WERI-Rb-1 (cell line): ENCODE measurements at regions not wholly inside any gene's neighbourhood (a gene's known extent, or its start where the extent isn't known, plus 50 kb on each side); places are given as distances from the start of the nearest gene placed in this dataset.

Source experiments
- DNase-seq: peaks from one replicate; pipeline ENCODE4 v3.0.0-alpha.2; 2020
- H3K27ac ChIP-seq: fragments of 250-450 bp; sonication (Bioruptor Pico); 2 replicates; pipeline ENCODE4 v1.5.1; 2020; ENCODE audit warnings: mild to moderate bottlenecking, moderate library complexity
- H3K27me3 ChIP-seq: fragments of 250-450 bp; sonication (Bioruptor Pico); 2 replicates; pipeline ENCODE4 v1.5.1; 2021; ENCODE audit warnings: mild to moderate bottlenecking, low read depth, moderate library complexity; ENCODE audit not compliant: insufficient read depth, severe bottlenecking
- H3K36me3 ChIP-seq: fragments of 250-450 bp; sonication (Bioruptor Pico); 2 replicates; pipeline ENCODE4 v1.5.1; 2020; ENCODE audit warnings: mild to moderate bottlenecking, moderate library complexity
- H3K4me3 ChIP-seq: 2 replicates; pipeline ENCODE4 v1.5.1; 2011; ENCODE audit warnings: low read depth, mild to moderate bottlenecking, control low read depth, low read length
- H3K9me3 ChIP-seq: fragments of 250-450 bp; sonication (Bioruptor Pico); 2 replicates; pipeline ENCODE4 v1.5.1; 2021; ENCODE audit warnings: mild to moderate bottlenecking, moderate library complexity; ENCODE audit not compliant: severe bottlenecking
- CTCF ChIP-seq: IDR thresholded peaks from 2 replicates; pipeline ENCODE4 v1.5.1; 2011; ENCODE audit warnings: low read depth, mild to moderate bottlenecking, control low read depth, inconsistent platforms, low read length

- DNase-seq = no peak
- no peak overlapping the region for H3K27ac ChIP-seq
- no peak overlapping the region for H3K4me3 ChIP-seq
- no peaks in the 10 kb centered on the region for H3K9me3 ChIP-seq
- no peak for TF ChIP-seq CTCF
- H3K27me3 ChIP-seq = no peaks in the 10 kb centered on the region
- no peaks in the 10 kb centered on the region for H3K36me3 ChIP-seq
Observed at GRCh38 chr4:106585915-106586349, 217.4 kb upstream of the GIMD1 start.

- Histone ChIP-seq H3K36me3 (no peaks in the 10 kb centered on the region), H3K4me3 (no peak overlapping the region), H3K27ac (no peak overlapping the region), H3K27me3 (no peaks in the 10 kb centered on the region), H3K9me3 (no peaks in the 10 kb centered on the region)
- DNase-seq = no peak
- TF ChIP-seq CTCF = no peak
Observed at GRCh38 chr4:106584337-106584989, 215.9 kb upstream of the GIMD1 start.

- Histone ChIP-seq H3K9me3 (no peaks in the 10 kb centered on the region), H3K27ac (no peak overlapping the region), H3K36me3 (no peaks in the 10 kb centered on the region), H3K4me3 (no peak overlapping the region), H3K27me3 (no peaks in the 10 kb centered on the region)
- no peak for DNase-seq
- no peak for TF ChIP-seq CTCF
Observed at GRCh38 chr4:106583567-106583966, 215.0 kb upstream of the GIMD1 start.

- H3K36me3 ChIP-seq = no peaks in the 10 kb centered on the region
- H3K4me3 ChIP-seq = no peak overlapping the region
- no peak overlapping the region for H3K27ac ChIP-seq
- no peaks in the 10 kb centered on the region for H3K27me3 ChIP-seq
- no peak for DNase-seq
- H3K9me3 ChIP-seq = no peaks in the 10 kb centered on the region
- no peak for TF ChIP-seq CTCF
Observed at GRCh38 chr4:106583108-106583507, 214.5 kb upstream of the GIMD1 start.

GRCh38 chr4:106582103-106582502, 213.5 kb upstream of the GIMD1 start:
- Histone ChIP-seq H3K27me3 (no peaks in the 10 kb centered on the region), H3K27ac (no peak overlapping the region), H3K9me3 (no peaks in the 10 kb centered on the region), H3K36me3 (no peaks in the 10 kb centered on the region), H3K4me3 (no peak overlapping the region)
- no peak for TF ChIP-seq CTCF
- no peak for DNase-seq

- no peak overlapping the region for H3K4me3 ChIP-seq
- DNase-seq = no peak
- H3K36me3 ChIP-seq = no peaks in the 10 kb centered on the region
- H3K9me3 ChIP-seq = no peaks in the 10 kb centered on the region
- no peak overlapping the region for H3K27ac ChIP-seq
- H3K27me3 ChIP-seq = no peaks in the 10 kb centered on the region
- TF ChIP-seq CTCF = no peak
Observed at GRCh38 chr4:106579236-106579635, 210.7 kb upstream of the GIMD1 start.
